AG04449 (cell line): ENCODE measurements at regions not wholly inside any gene's neighbourhood (a gene's known extent, or its start where the extent isn't known, plus 50 kb on each side); places are given as distances from the start of the nearest gene placed in this dataset.

Source experiments
- CTCF ChIA-PET: fragments of 350-600 bp; formaldehyde crosslinking; extraction: SDS; loops from one replicate; lab custom pipeline; 2021; ENCODE audit warnings: antibody characterized with exemption; lab: Yijun Ruan, JAX
- POLR2A ChIA-PET: fragments of 400-600, 350-600 bp; formaldehyde crosslinking; extraction: SDS; loops from one replicate; lab custom pipeline; 2020; ENCODE audit warnings: antibody characterized with exemption, inconsistent platforms; lab: Yijun Ruan, JAX
- DNase-seq: peaks from one replicate; pipeline ENCODE4 v3.0.0-alpha.2; 2010; ENCODE audit warnings: low read depth, low spot score
- H3K4me3 ChIP-seq: 2 replicates; pipeline ENCODE4 v1.5.1; 2011; ENCODE audit warnings: low read depth, mild to moderate bottlenecking, control low read depth, low read length
- TF ChIP-seq, protein P1 (sequence below): IDR thresholded peaks from one replicate; pipeline ENCODE4 v1.5.1; 2011; ENCODE audit warnings: mild to moderate bottlenecking, moderate library complexity, low read length, control low read depth, inconsistent platforms; ENCODE audit not compliant: insufficient read depth; ENCODE audit errors: missing control alignments

GRCh38 chr5:8701251-8701650, 832.3 kb downstream of the MTRR start:
- TF ChIP-seq, protein P1, sequence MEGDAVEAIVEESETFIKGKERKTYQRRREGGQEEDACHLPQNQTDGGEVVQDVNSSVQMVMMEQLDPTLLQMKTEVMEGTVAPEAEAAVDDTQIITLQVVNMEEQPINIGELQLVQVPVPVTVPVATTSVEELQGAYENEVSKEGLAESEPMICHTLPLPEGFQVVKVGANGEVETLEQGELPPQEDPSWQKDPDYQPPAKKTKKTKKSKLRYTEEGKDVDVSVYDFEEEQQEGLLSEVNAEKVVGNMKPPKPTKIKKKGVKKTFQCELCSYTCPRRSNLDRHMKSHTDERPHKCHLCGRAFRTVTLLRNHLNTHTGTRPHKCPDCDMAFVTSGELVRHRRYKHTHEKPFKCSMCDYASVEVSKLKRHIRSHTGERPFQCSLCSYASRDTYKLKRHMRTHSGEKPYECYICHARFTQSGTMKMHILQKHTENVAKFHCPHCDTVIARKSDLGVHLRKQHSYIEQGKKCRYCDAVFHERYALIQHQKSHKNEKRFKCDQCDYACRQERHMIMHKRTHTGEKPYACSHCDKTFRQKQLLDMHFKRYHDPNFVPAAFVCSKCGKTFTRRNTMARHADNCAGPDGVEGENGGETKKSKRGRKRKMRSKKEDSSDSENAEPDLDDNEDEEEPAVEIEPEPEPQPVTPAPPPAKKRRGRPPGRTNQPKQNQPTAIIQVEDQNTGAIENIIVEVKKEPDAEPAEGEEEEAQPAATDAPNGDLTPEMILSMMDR, result no peak
- no peak for DNase-seq
- no peak overlapping the region for H3K4me3 ChIP-seq
- CTCF ChIA-PET, result no interaction called here
- POLR2A ChIA-PET, result no interaction called here

- CTCF ChIA-PET, result interaction anchor here (1.0 kb wide), 1 partner anchor 8 kb away, joined by 3 read pairs; no protein-coding TSS in a partner anchor
- POLR2A ChIA-PET, result no interaction called here
- no peak overlapping the region for H3K4me3 ChIP-seq
- TF ChIP-seq, protein P1, result no peak
- DNase-seq, result no peak
Observed at GRCh38 chr5:8710426-8710930, 835.4 kb downstream of the SEMA5A start.

- CTCF ChIA-PET, result no interaction called here
- POLR2A ChIA-PET, result no interaction called here
- H3K4me3 ChIP-seq, result no peak overlapping the region
- TF ChIP-seq, protein P1, result no peak
- DNase-seq, result no peak
Observed at GRCh38 chr5:8714198-8714597, 831.7 kb downstream of the SEMA5A start.

DNA sequence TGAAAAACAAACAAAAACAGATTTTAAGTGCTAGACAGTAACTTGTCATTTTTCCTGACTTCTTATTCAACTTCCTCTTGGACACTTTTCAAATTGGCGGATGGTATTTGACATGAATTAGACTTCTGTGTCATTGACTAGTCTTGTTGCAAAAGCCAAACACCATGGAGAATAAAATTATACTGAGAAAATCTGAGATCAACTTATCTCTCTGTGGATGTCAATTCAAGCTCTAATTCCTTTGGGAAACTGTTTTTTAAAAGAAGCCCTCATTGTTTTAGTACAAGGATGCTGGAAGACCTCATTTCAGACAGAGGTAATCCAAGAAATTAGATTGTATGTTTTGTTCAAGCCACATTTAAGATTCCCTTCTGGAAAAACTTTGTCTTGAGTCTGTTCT, 831.0 kb downstream of the SEMA5A start:
- no peak overlapping the region for H3K4me3 ChIP-seq
- TF ChIP-seq, protein P1, result no peak
- ChIA-PET CTCF (interaction anchor here (0.7 kb wide), 1 partner anchor 1985 kb away, joined by 4 read pairs; no protein-coding TSS in a partner anchor), POLR2A (no interaction called here)
- no peak for DNase-seq

DNA sequence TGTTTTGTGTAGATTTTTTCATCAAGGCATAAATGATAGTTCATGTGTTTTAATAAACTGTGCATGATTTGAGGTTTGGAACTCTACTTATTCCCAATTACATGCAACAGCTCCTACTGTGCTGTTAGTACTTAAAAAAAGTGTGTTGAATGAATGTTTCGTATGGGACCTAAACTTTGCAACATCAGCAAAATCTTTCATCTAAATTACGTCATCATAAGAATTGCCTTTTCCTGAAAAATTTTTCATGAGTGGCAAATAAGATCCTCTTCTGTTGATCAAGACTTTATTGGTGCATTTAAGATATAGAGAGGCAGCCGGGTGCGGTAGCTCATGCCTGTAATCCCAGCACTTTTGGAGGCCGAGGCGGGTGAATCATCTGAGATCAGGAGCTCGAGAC, 826.1 kb downstream of the SEMA5A start:
- no peak overlapping the region for H3K4me3 ChIP-seq
- DNase-seq, result no peak
- ChIA-PET POLR2A (no interaction called here), CTCF (no interaction called here)
- TF ChIP-seq, protein P1, result no peak

- no peak overlapping the region for H3K4me3 ChIP-seq
- ChIA-PET POLR2A (no interaction called here), CTCF (no interaction called here)
- TF ChIP-seq, protein P1, result no peak
- DNase-seq, result no peak
Observed at GRCh38 chr5:8720506-8720905, 825.4 kb downstream of the SEMA5A start.
